Smooth muscle cell (in vitro differentiated cells): ENCODE measurements at regions not wholly inside any gene's neighbourhood (a gene's known extent, or its start where the extent isn't known, plus 50 kb on each side); places are given as distances from the start of the nearest gene placed in this dataset.

Experiments used
- DNase-seq: peaks from one replicate; lab custom pipeline; 2025; ENCODE audit not compliant: unreplicated experiment; lab: John Stamatoyannopoulos, UW
- H2AFZ ChIP-seq: fragments of 200-600 bp; sonication (generic); 2 replicates; pipeline ENCODE4 v1.6.0; 2016; ENCODE audit warnings: antibody characterized with exemption, low read depth, mild to moderate bottlenecking
- H3F3A ChIP-seq: fragments of 200-600 bp; sonication (generic); 2 replicates; pipeline ENCODE4 v1.6.0; 2017; ENCODE audit warnings: antibody characterized with exemption, low read depth
- H3K27ac ChIP-seq: fragments of 200-600 bp; sonication (generic); 2 replicates; pipeline ENCODE4 v1.5.1; 2016; ENCODE audit warnings: low read depth, mild to moderate bottlenecking
- H3K27me3 ChIP-seq: fragments of 200-600 bp; sonication (generic); 2 replicates; pipeline ENCODE4 v1.6.1; 2016; ENCODE audit warnings: low read depth, mild to moderate bottlenecking
- H3K36me3 ChIP-seq: fragments of 200-600 bp; sonication (generic); 2 replicates; pipeline ENCODE4 v1.5.1; 2016; ENCODE audit warnings: low read depth
- H3K4me1 ChIP-seq: fragments of 200-600 bp; sonication (generic); 2 replicates; pipeline ENCODE4 v1.5.1; 2016; ENCODE audit warnings: low read depth
- H3K4me2 ChIP-seq: fragments of 200-600 bp; sonication (generic); 2 replicates; pipeline ENCODE4 v1.6.0; 2016; ENCODE audit warnings: mild to moderate bottlenecking
- H3K4me3 ChIP-seq: fragments of 200-600 bp; sonication (generic); 2 replicates; pipeline ENCODE4 v1.5.1; 2016; ENCODE audit warnings: mild to moderate bottlenecking
- H3K79me2 ChIP-seq: fragments of 200-600 bp; sonication (generic); 2 replicates; pipeline ENCODE4 v1.6.0; 2016; ENCODE audit warnings: low read depth, mild to moderate bottlenecking
- H3K9ac ChIP-seq: fragments of 200-600 bp; sonication (generic); 2 replicates; pipeline ENCODE4 v1.6.0; 2016; ENCODE audit warnings: low read depth
- H3K9me3 ChIP-seq: fragments of 200-600 bp; sonication (generic); replicated peaks from 2 replicates; pipeline ENCODE4 v1.5.1; 2016; ENCODE audit warnings: low read depth
- H4K20me1 ChIP-seq: fragments of 200-600 bp; sonication (generic); 2 replicates; pipeline ENCODE4 v1.6.0; 2016; ENCODE audit warnings: low read depth
- WGBS: methylation state at CpG from one replicate; pipeline ENCODE4 v1.1.7; 2016; ENCODE audit warnings: low lambda C conversion rate; 5-methylcytosine and 5-hydroxymethylcytosine counted together
- TF ChIP-seq, protein P1 (sequence below): fragments of 200-600 bp; sonication (generic); IDR thresholded peaks from 2 replicates; pipeline ENCODE4 v1.5.1; 2017; ENCODE audit warnings: borderline replicate concordance, mild to moderate bottlenecking, antibody characterized with exemption; ENCODE audit not compliant: insufficient read depth, poor library complexity, severe bottlenecking

DNA sequence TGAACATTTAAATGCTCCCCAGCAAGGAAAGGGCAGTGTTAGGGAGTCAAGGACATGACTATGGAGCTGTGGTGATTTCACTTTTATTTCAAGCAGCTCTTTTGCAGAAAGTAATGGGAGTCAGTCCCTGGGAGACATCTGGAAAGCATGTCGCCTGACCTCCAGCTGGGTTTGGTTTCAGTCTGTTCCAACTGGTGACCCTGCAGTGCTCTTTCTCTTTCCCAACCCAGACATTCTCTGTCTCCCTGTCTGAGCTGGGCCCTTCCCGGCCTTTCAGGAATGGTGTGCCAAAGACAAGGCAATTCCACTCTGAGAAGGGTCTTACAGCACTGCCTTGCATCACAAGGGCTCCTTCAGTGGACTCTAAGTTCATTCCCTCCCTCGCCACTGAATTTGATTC lies 323.2 kb downstream of the OSR1 start:
- no peak for DNase-seq
- Histone ChIP-seq H3K9me3 (no peaks in the 10 kb centered on the region), H3F3A (no peaks in the 10 kb centered on the region), H3K4me1 (peaks cover 3% of the 10 kb centered on the region), H3K27me3 (no peaks in the 10 kb centered on the region), H3K4me3 (no peak overlapping the region), H3K4me2 (no peak overlapping the region), H3K79me2 (no peaks in the 10 kb centered on the region), H3K27ac (no peak overlapping the region), H2AFZ (no peak overlapping the region), H4K20me1 (no peaks in the 10 kb centered on the region), H3K9ac (no peak overlapping the region), H3K36me3 (no peaks in the 10 kb centered on the region)
- WGBS = 92% methylated on average over 3 of the region's 3 CpGs
- TF ChIP-seq, protein P1, sequence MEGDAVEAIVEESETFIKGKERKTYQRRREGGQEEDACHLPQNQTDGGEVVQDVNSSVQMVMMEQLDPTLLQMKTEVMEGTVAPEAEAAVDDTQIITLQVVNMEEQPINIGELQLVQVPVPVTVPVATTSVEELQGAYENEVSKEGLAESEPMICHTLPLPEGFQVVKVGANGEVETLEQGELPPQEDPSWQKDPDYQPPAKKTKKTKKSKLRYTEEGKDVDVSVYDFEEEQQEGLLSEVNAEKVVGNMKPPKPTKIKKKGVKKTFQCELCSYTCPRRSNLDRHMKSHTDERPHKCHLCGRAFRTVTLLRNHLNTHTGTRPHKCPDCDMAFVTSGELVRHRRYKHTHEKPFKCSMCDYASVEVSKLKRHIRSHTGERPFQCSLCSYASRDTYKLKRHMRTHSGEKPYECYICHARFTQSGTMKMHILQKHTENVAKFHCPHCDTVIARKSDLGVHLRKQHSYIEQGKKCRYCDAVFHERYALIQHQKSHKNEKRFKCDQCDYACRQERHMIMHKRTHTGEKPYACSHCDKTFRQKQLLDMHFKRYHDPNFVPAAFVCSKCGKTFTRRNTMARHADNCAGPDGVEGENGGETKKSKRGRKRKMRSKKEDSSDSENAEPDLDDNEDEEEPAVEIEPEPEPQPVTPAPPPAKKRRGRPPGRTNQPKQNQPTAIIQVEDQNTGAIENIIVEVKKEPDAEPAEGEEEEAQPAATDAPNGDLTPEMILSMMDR = no peak

DNA sequence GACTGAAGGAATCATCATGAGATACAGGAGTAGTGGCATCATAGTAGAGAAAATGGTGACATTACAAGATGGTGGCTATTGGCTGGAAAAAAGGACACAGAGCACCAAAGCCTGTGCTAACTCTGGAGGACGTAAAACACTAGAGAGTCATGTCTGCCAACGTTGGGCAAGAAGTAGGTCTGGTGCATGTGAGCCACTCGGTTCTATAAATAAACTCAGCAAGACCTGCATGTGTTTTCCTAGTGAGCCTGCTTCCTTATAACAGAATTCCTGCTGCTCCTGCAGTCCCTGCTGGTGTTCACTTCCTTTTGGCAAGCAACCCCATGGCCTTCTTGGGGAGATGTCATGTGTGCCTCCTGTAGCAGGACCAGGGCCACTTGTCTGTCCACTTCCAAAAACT lies 325.2 kb downstream of the OSR1 start:
- DNase-seq = no peak
- 64% methylated on average over 3 of the region's 3 CpGs for WGBS
- no peaks in the 10 kb centered on the region for H3F3A ChIP-seq

DNA sequence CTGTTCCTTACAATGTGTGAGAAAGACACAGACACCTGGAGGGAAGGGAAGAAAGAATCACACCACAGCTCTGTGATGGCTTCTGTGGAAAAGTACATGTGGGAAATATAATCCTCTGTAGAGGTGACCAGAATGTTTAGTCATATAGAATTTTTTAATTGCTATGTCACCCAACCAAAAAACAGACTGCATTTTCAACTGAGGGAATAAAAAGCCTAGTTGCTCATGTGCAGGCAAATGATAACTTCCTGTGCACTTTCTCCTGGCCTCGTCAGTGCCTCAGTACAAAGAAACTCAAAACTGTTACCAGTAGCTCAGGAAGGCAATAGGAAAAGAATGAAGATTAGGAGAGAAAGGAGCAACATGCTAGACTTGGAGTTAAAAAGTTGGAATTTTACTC lies 326.8 kb downstream of the OSR1 start:
- H3K9ac ChIP-seq = no peak overlapping the region
- H4K20me1 ChIP-seq = no peaks in the 10 kb centered on the region
- no peak overlapping the region for H3K4me2 ChIP-seq
- no peaks in the 10 kb centered on the region for H3K36me3 ChIP-seq
- TF ChIP-seq, protein P1 = no peak
- H3F3A ChIP-seq = no peaks in the 10 kb centered on the region
- DNase-seq = no peak
- H3K9me3 ChIP-seq = no peaks in the 10 kb centered on the region
- peaks cover 3% of the 10 kb centered on the region for H3K4me1 ChIP-seq
- H3K27me3 ChIP-seq = no peaks in the 10 kb centered on the region
- H3K4me3 ChIP-seq = no peak overlapping the region
- no peak overlapping the region for H2AFZ ChIP-seq
- H3K79me2 ChIP-seq = no peaks in the 10 kb centered on the region
- 49% methylated on average over 1 of the region's 1 CpG for WGBS
- no peak overlapping the region for H3K27ac ChIP-seq

More for the DNA sequence above, 325.2 kb downstream of the OSR1 start:
- Histone ChIP-seq H4K20me1 (no peaks in the 10 kb centered on the region), H3K4me1 (peaks cover 7% of the 10 kb centered on the region), H3K9me3 (no peaks in the 10 kb centered on the region), H3K9ac (no peak overlapping the region), H3K4me3 (no peak overlapping the region), H3K27ac (no peak overlapping the region), H3K27me3 (no peaks in the 10 kb centered on the region), H3K36me3 (no peaks in the 10 kb centered on the region), H3K4me2 (no peak overlapping the region), H3K79me2 (no peaks in the 10 kb centered on the region), H2AFZ (no peak overlapping the region)
- TF ChIP-seq, protein P1 = no peak

DNA sequence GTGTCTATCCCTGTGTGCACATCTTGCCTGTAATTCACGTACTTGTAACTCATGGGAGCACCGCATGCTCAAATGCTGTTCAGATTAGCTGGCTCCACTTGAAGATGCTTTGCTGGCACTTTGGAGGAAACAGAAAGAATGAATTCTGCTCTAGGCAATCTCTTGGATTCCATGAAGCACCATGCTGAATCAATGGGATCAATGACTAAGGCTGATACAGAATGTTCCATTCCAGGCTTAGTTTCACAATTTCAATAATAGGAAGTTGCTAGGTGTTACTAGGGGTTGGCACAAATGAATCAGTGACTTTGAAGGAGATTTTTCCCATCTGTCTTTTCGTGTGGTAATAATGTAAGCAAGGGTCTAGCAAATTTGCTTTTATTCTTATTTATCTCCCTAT lies 328.8 kb downstream of the OSR1 start:
- H3K27me3 ChIP-seq = no peaks in the 10 kb centered on the region
- no peak overlapping the region for H2AFZ ChIP-seq
- WGBS = 93% methylated on average over 3 of the region's 3 CpGs

More for the DNA sequence above, 328.8 kb downstream of the OSR1 start:
- no peaks in the 10 kb centered on the region for H3F3A ChIP-seq
- no peaks in the 10 kb centered on the region for H4K20me1 ChIP-seq
- no peaks in the 10 kb centered on the region for H3K79me2 ChIP-seq
- no peak overlapping the region for H3K4me3 ChIP-seq
- H3K36me3 ChIP-seq = no peaks in the 10 kb centered on the region
- H3K9ac ChIP-seq = no peak overlapping the region
- no peaks in the 10 kb centered on the region for H3K9me3 ChIP-seq
- H3K4me2 ChIP-seq = no peak overlapping the region
- DNase-seq = no peak
- no peak overlapping the region for H3K27ac ChIP-seq
- peaks cover 3% of the 10 kb centered on the region for H3K4me1 ChIP-seq
- TF ChIP-seq, protein P1 = no peak
